ENCODE measurements at regions not wholly inside any gene's neighbourhood (a gene's known extent, or its start where the extent isn't known, plus 50 kb on each side); places are given as distances from the start of the nearest gene placed in this dataset.

DNA sequence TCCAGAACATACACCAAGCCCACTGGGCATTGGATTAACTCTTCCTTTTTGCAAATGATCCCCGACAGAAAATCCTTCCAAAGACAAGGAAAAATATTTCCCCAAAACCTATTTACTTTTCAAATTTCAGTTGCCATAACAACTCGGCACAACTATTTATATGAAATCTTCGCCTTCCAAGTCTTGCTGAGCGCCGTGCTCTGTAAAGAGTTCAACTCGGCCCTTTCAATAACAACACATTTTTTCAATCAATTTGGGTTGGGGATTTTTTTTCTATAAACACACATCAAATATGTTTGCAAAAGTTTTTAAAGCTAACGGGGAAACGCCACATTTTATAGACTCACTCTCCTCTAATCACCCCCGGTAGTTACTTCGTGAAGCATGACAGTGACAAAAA lies 333.8 kb downstream of the MN1 start:
- POLR2A ChIA-PET, result interaction anchor here (0.5 kb wide), 1 partner anchor 37 kb away, joined by 3 read pairs; no protein-coding TSS in a partner anchor
- Histone ChIP-seq H3K79me2 (ENCODE audit: control insufficient read depth, insufficient read depth, low read length) (no peaks in the 10 kb centered on the region), H3K9me3 (ENCODE audit: control extremely low read depth in 1 of 3, control insufficient read depth in 2 of 3, insufficient read depth in 1 of 3, low read length in 2 of 3) (peaks cover 0 to 7% (median 0%) of the 10 kb centered on the region in 3 donors), H3K4me3 (ENCODE audit: control extremely low read depth in 1 of 5, extremely low read depth in 1 of 5, insufficient read depth in 1 of 5, low read depth in 2 of 5, low read length in 4 of 5) (no peak overlapping the region), H3K4me2 (replicated peaks; ENCODE audit: low read depth, low read length, poor library complexity, severe bottlenecking) (no peak overlapping the region), H3K4me1 (ENCODE audit: control insufficient read depth in 2 of 2, insufficient read depth in 2 of 2, low read length in 2 of 2) (no peaks in the 10 kb centered on the region), H3K36me3 (replicated peaks in 1 of 2; ENCODE audit: control extremely low read depth in 1 of 2, control insufficient read depth in 1 of 2, extremely low read depth in 1 of 2, insufficient read depth in 2 of 2, low read length in 1 of 2) (no peaks in the 10 kb centered on the region), H4K20me1 (ENCODE audit: control insufficient read depth, insufficient read depth, low read length, poor library complexity, severe bottlenecking) (no peaks in the 10 kb centered on the region), H3K27ac (ENCODE audit: low read length in 2 of 2) (no peak overlapping the region), H3K27me3 (replicated peaks in 1 of 4; ENCODE audit: control extremely low read depth in 1 of 4, control insufficient read depth in 3 of 4, insufficient read depth in 4 of 4, low read length in 3 of 4) (no peaks in the 10 kb centered on the region), H2AFZ (ENCODE audit: insufficient read depth, low read depth, low read length, poor library complexity, severe bottlenecking) (no peak overlapping the region), H3K9ac (ENCODE audit: low read length) (no peak overlapping the region)
- no peak overlapping the region for H3K27ac Mint-ChIP-seq
- WGBS (ENCODE audit: insufficient coverage), result 100% methylated on average over 1 of the region's 10 CpGs
- intact Hi-C loops (cut with micrococcal nuclease), result no loop called here
- no peaks in the 10 kb centered on the region for H3K9me3 Mint-ChIP-seq (ENCODE audit: insufficient read depth)
- H3K4me1 Mint-ChIP-seq, result no peaks in the 10 kb centered on the region
- TF ChIP-seq, protein P1, sequence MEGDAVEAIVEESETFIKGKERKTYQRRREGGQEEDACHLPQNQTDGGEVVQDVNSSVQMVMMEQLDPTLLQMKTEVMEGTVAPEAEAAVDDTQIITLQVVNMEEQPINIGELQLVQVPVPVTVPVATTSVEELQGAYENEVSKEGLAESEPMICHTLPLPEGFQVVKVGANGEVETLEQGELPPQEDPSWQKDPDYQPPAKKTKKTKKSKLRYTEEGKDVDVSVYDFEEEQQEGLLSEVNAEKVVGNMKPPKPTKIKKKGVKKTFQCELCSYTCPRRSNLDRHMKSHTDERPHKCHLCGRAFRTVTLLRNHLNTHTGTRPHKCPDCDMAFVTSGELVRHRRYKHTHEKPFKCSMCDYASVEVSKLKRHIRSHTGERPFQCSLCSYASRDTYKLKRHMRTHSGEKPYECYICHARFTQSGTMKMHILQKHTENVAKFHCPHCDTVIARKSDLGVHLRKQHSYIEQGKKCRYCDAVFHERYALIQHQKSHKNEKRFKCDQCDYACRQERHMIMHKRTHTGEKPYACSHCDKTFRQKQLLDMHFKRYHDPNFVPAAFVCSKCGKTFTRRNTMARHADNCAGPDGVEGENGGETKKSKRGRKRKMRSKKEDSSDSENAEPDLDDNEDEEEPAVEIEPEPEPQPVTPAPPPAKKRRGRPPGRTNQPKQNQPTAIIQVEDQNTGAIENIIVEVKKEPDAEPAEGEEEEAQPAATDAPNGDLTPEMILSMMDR (IDR thresholded peaks at IDR 0.05), result no peak
- no peak for TF ChIP-seq EZH2 (IDR thresholded peaks at IDR 0.05; ENCODE audit: borderline replicate concordance, insufficient read depth, low read depth, low read length, poor library complexity, severe bottlenecking)
- CTCF ChIA-PET, result no interaction called here
- H3K27me3 Mint-ChIP-seq, result peaks cover 2% of the 10 kb centered on the region
- DNase-seq, result no peak
- no peak overlapping the region for H3K4me3 Mint-ChIP-seq
- ATAC-seq (ENCODE audit: low read depth), result no peak

DNA sequence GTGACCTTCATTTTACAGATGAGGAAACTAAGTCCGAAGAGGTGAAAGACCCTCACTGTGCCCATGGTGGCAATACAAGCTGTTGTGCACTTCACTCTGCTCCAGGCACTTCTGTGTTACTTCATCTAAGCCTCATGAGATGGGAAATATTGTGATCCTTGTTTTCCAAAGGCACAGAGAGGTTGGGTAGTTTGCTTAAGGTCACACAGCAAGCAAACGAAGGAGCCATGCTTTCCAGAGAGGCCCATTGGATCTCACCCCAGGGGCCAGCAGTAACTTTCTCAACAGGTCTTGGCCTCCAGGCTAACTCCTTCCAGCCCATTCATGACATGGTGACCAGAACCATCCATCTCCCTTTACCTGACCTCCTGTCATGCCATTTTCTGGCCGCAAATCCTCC lies 332.8 kb downstream of the MN1 start:
- Mint-ChIP-seq H3K27me3 (no peaks in the 10 kb centered on the region), H3K27ac (no peak overlapping the region), H3K4me1 (no peaks in the 10 kb centered on the region), H3K4me3 (no peak overlapping the region), H3K9me3 (ENCODE audit: insufficient read depth) (no peaks in the 10 kb centered on the region)
- no peak overlapping the region for H3K4me3 ChIP-seq (ENCODE audit: control extremely low read depth in 1 of 5, extremely low read depth in 1 of 5, insufficient read depth in 1 of 5, low read depth in 2 of 5, low read length in 4 of 5)
- no peaks in the 10 kb centered on the region for H3K79me2 ChIP-seq (ENCODE audit: control insufficient read depth, insufficient read depth, low read length)
- no peak overlapping the region for H3K4me2 ChIP-seq (replicated peaks; ENCODE audit: low read depth, low read length, poor library complexity, severe bottlenecking)
- no peak for TF ChIP-seq EZH2 (IDR thresholded peaks at IDR 0.05; ENCODE audit: borderline replicate concordance, insufficient read depth, low read depth, low read length, poor library complexity, severe bottlenecking)
- TF ChIP-seq, protein P1 (IDR thresholded peaks at IDR 0.05), result no peak
- no peak for DNase-seq
- intact Hi-C loops (cut with micrococcal nuclease), result no loop called here
- no peak overlapping the region for H2AFZ ChIP-seq (ENCODE audit: insufficient read depth, low read depth, low read length, poor library complexity, severe bottlenecking)
- no peaks in the 10 kb centered on the region for H3K4me1 ChIP-seq (ENCODE audit: control insufficient read depth in 2 of 2, insufficient read depth in 2 of 2, low read length in 2 of 2)
- no peaks in the 10 kb centered on the region for H4K20me1 ChIP-seq (ENCODE audit: control insufficient read depth, insufficient read depth, low read length, poor library complexity, severe bottlenecking)
- no peaks in the 10 kb centered on the region for H3K36me3 ChIP-seq (replicated peaks in 1 of 2; ENCODE audit: control extremely low read depth in 1 of 2, control insufficient read depth in 1 of 2, extremely low read depth in 1 of 2, insufficient read depth in 2 of 2, low read length in 1 of 2)
- no peaks in the 10 kb centered on the region for H3K27me3 ChIP-seq (replicated peaks in 1 of 4; ENCODE audit: control extremely low read depth in 1 of 4, control insufficient read depth in 3 of 4, insufficient read depth in 4 of 4, low read length in 3 of 4)
- WGBS (ENCODE audit: insufficient coverage), result 33% methylated on average over 3 of the region's 3 CpGs
- H3K9me3 ChIP-seq (ENCODE audit: control extremely low read depth in 1 of 3, control insufficient read depth in 2 of 3, insufficient read depth in 1 of 3, low read length in 2 of 3), result peaks cover 0 to 3% (median 0%) of the 10 kb centered on the region in 3 donors
- ChIA-PET POLR2A (no interaction called here), CTCF (no interaction called here)
- no peak overlapping the region for H3K27ac ChIP-seq (ENCODE audit: low read length in 2 of 2)
- no peak overlapping the region for H3K9ac ChIP-seq (ENCODE audit: low read length)
- ATAC-seq (ENCODE audit: low read depth), result no peak
